ENCODE measurements at regions not wholly inside any gene's neighbourhood (a gene's known extent, or its start where the extent isn't known, plus 50 kb on each side); places are given as distances from the start of the nearest gene placed in this dataset.

DNA sequence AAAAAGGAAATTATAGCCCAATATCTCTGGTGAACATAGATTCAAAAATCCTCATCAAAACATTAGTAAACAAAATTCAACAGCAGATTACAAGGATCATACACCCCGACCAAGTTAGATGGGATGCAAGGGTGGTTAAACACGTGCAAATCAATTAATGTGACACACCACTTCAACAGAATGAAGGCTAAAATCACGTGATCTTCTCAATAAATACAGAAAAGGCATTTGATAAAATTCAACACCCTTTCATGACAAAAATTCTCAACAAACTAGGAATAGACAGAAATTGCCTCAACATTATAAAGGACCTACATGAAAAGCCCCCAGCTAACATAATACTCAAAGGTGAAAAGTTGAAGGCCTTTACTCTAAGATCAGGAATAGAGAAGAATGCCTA, 590.8 kb upstream of the FZD8 start:
- no peaks in the 10 kb centered on the region for H3K36me3 Mint-ChIP-seq (ENCODE audit: low read depth, unreplicated experiment)
- H3K9me3 Mint-ChIP-seq (ENCODE audit: unreplicated experiment): no peaks in the 10 kb centered on the region
- H3K4me1 Mint-ChIP-seq (ENCODE audit: unreplicated experiment): no peaks in the 10 kb centered on the region
- TF ChIP-seq, protein P1, sequence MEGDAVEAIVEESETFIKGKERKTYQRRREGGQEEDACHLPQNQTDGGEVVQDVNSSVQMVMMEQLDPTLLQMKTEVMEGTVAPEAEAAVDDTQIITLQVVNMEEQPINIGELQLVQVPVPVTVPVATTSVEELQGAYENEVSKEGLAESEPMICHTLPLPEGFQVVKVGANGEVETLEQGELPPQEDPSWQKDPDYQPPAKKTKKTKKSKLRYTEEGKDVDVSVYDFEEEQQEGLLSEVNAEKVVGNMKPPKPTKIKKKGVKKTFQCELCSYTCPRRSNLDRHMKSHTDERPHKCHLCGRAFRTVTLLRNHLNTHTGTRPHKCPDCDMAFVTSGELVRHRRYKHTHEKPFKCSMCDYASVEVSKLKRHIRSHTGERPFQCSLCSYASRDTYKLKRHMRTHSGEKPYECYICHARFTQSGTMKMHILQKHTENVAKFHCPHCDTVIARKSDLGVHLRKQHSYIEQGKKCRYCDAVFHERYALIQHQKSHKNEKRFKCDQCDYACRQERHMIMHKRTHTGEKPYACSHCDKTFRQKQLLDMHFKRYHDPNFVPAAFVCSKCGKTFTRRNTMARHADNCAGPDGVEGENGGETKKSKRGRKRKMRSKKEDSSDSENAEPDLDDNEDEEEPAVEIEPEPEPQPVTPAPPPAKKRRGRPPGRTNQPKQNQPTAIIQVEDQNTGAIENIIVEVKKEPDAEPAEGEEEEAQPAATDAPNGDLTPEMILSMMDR (IDR thresholded peaks at IDR 0.05; ENCODE audit: unreplicated experiment): no peak
- no peak overlapping the region for H3K27ac Mint-ChIP-seq (ENCODE audit: unreplicated experiment)
- no peak overlapping the region for H3K4me3 Mint-ChIP-seq (ENCODE audit: unreplicated experiment)
- DNase-seq (ENCODE audit: low spot score): no peak
- H3K27me3 Mint-ChIP-seq (ENCODE audit: unreplicated experiment): peaks cover 2% of the 10 kb centered on the region

DNA sequence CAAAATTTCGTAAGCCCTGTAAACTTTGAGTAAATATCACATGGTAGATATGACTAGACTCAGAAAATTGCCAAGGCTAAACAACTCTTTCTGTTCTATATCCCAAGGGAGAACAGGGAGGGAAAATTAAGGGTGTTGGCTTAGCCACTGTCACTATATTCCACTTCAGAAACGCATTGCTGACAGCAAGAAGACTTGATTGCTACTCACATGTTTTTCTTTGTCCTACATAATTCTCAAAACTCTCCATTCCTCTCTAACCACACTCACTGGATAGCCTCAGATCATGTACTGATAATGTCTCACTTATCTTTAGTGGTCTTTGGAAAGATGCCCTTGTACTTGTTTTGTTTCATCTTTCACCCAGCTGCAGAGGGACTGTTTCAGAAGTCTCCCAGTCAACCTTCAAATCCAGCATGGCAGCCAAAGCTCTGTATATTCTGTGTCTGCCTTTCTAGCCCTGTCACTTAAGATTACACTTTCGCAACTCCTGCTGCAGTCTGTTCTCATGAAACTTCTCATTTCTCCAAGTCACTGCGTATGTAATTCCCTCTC, 582.4 kb upstream of the FZD8 start:
- H3K9me3 Mint-ChIP-seq (ENCODE audit: unreplicated experiment): no peaks in the 10 kb centered on the region
- DNase-seq (ENCODE audit: low spot score): no peak
- no peak overlapping the region for H3K27ac Mint-ChIP-seq (ENCODE audit: unreplicated experiment)
- no peak overlapping the region for H3K4me3 Mint-ChIP-seq (ENCODE audit: unreplicated experiment)
- H3K36me3 Mint-ChIP-seq (ENCODE audit: low read depth, unreplicated experiment): no peaks in the 10 kb centered on the region
- TF ChIP-seq, protein P1 (IDR thresholded peaks at IDR 0.05; ENCODE audit: unreplicated experiment): no peak
- H3K4me1 Mint-ChIP-seq (ENCODE audit: unreplicated experiment): no peaks in the 10 kb centered on the region
- H3K27me3 Mint-ChIP-seq (ENCODE audit: unreplicated experiment): no peaks in the 10 kb centered on the region

GRCh38 chr10:36221101-36221500, 579.0 kb upstream of the FZD8 start:
- H3K4me3 Mint-ChIP-seq (ENCODE audit: unreplicated experiment): no peak overlapping the region
- no peaks in the 10 kb centered on the region for H3K36me3 Mint-ChIP-seq (ENCODE audit: low read depth, unreplicated experiment)
- H3K4me1 Mint-ChIP-seq (ENCODE audit: unreplicated experiment): no peaks in the 10 kb centered on the region
- no peaks in the 10 kb centered on the region for H3K9me3 Mint-ChIP-seq (ENCODE audit: unreplicated experiment)
- H3K27me3 Mint-ChIP-seq (ENCODE audit: unreplicated experiment): no peaks in the 10 kb centered on the region
- H3K27ac Mint-ChIP-seq (ENCODE audit: unreplicated experiment): no peak overlapping the region
- TF ChIP-seq, protein P1 (IDR thresholded peaks at IDR 0.05; ENCODE audit: unreplicated experiment): no peak
- no peak for DNase-seq (ENCODE audit: low spot score)

GRCh38 chr10:36220151-36220550, 578.1 kb upstream of the FZD8 start:
- no peaks in the 10 kb centered on the region for H3K36me3 Mint-ChIP-seq (ENCODE audit: low read depth, unreplicated experiment)

DNA sequence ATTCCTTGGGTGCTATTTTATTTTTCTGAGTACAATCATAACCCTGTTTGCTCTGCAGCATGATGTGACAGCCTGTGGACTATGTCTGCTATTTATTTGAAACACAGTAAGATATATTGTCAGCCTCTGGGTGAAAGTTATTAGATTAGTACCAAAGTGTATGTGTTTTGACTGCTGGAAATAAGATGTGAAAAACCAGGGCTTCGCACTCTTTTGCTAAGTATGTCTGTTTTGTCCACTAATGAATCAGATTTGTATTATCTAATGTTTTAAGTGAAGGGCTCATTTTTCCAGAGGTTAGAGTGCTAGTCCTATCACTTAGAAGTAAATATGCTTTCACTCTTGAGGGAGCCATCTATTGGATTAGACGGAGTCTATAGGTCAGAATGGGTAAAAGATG, 569.8 kb upstream of the FZD8 start:
- Mint-ChIP-seq H3K27me3 (ENCODE audit: unreplicated experiment) (no peaks in the 10 kb centered on the region), H3K4me3 (ENCODE audit: unreplicated experiment) (no peak overlapping the region), H3K27ac (ENCODE audit: unreplicated experiment) (no peak overlapping the region), H3K4me1 (ENCODE audit: unreplicated experiment) (no peaks in the 10 kb centered on the region), H3K36me3 (ENCODE audit: low read depth, unreplicated experiment) (no peaks in the 10 kb centered on the region), H3K9me3 (ENCODE audit: unreplicated experiment) (no peaks in the 10 kb centered on the region)
- no peak for DNase-seq (ENCODE audit: low spot score)
- TF ChIP-seq, protein P1 (IDR thresholded peaks at IDR 0.05; ENCODE audit: unreplicated experiment): no peak

More at GRCh38 chr10:36220151-36220550, 578.1 kb upstream of the FZD8 start:
- no peak overlapping the region for H3K27ac Mint-ChIP-seq (ENCODE audit: unreplicated experiment)
- TF ChIP-seq, protein P1 (IDR thresholded peaks at IDR 0.05; ENCODE audit: unreplicated experiment): no peak
- no peaks in the 10 kb centered on the region for H3K27me3 Mint-ChIP-seq (ENCODE audit: unreplicated experiment)
- no peaks in the 10 kb centered on the region for H3K4me1 Mint-ChIP-seq (ENCODE audit: unreplicated experiment)
- no peak overlapping the region for H3K4me3 Mint-ChIP-seq (ENCODE audit: unreplicated experiment)
- DNase-seq (ENCODE audit: low spot score): no peak
- H3K9me3 Mint-ChIP-seq (ENCODE audit: unreplicated experiment): no peaks in the 10 kb centered on the region

Data from endothelial cell (in vitro differentiated cells).